GM19455 (cell line): ENCODE measurements at regions not wholly inside any gene's neighbourhood (a gene's known extent, or its start where the extent isn't known, plus 50 kb on each side); places are given as distances from the start of the nearest gene placed in this dataset.
"Not testable (repeated sequence)": the region's sequence is repeated elsewhere in the genome, so short reads cannot be mapped to it uniquely, and the experiment has no call there.

Experiments used
- ATAC-seq: cut with Tn5 transposase; IDR thresholded peaks from one replicate; pipeline ENCODE4 v1.9.1; 2021; ENCODE audit not compliant: unreplicated experiment

DNA sequence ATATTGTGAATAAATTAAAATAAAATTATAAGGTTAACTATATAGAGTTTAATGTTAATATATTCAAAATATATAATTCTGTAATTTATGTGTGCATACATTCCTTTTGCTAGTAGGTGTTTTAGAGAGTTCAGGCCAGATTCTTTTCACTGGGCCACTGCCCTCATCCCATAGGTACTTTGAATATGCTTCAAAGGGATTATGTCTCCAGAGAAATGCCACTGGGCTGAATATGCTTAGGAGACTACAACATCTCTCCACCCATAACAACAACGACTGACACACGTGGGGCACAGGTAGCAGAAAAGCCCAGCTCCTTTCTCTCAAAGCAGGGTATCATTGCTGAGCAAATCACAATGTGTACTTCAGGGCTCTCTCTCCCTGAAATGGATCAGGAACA is 290.9 kb upstream of the TACR3 start:
- ATAC-seq, result no peak

DNA sequence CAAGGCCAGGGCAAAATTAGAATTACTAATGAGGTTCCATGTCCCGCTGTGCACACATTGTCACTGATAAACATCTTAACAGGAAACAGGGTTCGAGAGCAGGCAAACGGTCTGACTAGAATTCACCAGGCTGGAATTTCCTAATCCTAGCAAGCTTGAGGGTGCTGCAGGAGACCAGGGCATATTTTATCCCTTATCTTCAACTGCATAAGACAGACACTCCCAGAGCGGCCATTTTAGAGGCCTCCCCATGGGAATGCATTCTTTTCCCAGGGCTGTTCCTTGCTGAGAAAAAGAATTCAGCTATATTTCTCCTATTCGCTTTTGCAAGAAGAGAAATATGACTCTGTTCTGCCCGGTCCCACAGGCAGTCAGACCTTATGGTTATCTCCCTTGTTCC is 282.5 kb upstream of the TACR3 start:
- not testable (repeated sequence) for ATAC-seq

DNA sequence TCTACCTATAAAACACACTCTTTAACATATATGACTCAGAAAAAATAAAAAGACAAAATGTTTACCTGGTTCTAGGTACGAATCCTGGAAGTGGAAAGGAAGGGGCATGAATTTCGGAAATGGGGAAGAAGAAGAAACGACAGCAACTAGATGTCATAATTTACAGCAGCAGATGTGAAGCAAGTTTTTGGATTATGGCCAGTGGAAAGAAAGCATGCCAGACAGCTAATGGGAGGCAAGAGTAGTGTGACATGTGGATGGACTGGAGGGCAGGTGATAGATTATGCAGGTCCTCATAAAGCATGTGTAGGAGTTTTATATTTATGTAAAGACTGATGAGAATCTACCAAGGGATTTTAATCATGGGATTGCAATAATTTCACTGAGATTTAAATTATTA is 279.0 kb upstream of the TACR3 start:
- ATAC-seq, result no peak

DNA sequence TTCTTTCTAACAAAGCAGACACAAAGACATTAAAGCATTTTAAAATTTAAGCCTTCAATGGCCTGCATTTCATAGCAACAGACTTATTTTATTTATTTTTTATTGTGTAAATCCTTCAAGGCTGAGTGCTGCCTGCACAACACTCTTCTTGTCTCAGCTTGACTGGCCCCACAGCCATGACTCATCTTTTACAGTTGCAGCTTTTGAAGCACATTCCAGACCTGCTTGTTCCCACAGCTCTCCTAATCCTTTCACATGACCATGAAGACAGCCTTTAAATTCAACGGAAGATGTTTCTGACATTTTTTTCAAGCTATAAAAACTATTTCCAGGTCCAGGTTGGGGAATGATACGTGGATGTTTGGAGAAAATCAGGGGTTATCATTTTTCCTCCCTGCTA is 276.9 kb upstream of the TACR3 start:
- ATAC-seq, result no peak

DNA sequence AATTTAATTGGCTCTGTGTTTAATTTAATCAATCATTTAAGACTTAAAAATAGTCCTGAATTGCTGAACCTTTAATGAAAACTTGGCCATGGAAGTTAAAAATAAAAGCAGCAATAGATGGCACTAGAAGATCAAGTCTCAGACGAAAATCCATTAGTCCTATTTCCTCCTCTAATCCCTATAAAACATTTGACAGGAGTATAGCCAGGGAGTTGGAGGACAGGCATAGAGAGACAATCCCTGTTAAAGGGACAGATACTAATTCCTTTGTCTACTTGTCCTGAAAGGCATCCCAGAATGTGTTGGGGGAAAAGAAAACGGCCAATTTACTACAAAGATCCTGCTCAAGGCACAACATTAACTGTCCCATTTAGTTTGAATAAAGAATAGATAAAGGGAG is 276.3 kb upstream of the TACR3 start:
- ATAC-seq, result no peak

DNA sequence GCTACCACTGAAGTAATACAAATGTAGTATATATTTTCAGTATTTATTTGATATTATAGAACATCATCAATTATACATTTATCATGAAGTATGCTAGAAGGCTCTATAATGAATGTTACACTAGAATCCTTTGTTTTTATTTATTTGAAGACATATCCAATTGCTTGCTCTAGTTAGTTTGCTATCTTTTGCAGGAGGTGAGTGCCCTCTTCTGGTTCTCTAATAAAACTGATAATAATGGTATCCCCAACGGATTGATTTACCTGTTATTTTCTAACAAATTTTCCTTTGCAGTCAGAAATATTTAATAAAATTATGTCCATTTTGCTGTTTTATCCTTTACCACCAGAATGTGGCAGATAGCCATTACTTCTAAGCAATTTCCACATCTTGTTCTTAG is 274.3 kb upstream of the TACR3 start:
- ATAC-seq, result no peak

DNA sequence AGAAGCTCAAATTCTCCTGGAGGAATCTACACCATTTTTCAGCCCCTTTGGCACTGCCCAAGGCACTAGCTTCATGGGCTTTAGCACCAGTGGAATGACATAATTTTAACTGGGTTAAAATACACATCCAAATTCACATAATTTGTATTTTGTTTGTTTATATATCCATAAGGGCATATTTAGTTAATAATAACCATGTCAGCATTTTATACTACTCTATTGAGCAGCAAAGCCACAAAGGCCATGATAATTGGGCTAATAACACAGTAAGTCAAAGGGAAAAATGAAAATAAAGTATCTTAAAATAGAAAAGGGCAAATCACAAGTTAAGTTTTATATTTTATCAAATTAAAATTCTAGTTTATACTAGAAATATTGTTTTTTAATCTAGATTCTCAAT is 262.7 kb upstream of the TACR3 start:
- ATAC-seq, result no peak

DNA sequence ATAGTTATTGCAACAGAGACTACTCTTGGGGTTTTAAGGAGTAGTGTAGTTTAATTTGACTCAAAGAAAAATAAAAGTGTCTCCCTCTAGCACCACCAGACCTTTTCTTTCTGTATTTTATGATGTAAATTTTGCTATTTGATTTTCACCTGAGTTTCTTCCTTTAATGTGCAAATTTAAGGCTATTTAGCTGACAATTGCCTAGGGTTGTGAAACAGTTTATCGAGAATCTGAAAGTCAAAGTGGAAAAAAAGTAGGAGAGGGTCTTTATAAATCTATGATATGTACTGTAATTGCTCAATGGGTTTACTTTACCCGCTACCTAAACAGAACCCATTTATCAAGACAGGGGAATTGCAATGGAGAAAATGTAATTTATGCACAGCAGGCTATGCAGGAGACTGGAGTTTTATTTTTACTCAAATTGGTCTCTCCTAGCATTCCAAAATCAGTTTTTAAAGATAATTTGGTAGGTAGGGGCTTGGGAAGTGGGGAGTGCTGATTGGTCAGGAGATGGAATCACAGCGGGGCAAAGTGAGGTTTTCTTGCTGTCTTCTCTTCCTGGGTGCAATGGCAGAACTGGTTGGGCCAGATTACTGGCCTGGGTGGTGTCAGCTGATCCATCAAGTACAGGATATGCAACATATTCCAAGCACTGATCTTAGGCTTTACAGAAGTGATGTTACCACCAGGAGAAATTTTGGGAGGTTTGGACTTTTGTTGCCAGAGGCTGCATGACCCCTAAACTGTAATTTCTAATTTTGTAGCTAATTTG is 228.6 kb upstream of the TACR3 start:
- ATAC-seq, result no peak

DNA sequence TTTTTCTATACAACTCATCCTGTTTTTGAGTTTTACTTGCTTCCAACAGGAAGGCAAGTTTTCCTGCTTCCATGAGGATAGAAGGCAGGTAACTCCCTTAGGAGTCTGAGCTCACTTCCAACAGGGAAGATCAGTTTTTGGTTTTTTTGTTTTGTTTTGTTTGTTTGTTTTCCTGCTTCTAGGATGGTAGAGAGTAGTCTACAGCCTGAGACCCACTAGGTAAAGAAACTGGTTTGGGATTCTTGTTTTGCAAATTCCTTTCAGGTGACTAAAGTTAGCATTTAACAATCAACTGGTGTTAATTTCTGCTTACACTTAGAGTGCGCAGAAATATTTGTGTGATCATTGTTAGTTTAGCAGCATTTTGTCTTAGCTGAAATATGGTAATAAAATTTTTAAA is 227.8 kb upstream of the TACR3 start:
- no peak for ATAC-seq

DNA sequence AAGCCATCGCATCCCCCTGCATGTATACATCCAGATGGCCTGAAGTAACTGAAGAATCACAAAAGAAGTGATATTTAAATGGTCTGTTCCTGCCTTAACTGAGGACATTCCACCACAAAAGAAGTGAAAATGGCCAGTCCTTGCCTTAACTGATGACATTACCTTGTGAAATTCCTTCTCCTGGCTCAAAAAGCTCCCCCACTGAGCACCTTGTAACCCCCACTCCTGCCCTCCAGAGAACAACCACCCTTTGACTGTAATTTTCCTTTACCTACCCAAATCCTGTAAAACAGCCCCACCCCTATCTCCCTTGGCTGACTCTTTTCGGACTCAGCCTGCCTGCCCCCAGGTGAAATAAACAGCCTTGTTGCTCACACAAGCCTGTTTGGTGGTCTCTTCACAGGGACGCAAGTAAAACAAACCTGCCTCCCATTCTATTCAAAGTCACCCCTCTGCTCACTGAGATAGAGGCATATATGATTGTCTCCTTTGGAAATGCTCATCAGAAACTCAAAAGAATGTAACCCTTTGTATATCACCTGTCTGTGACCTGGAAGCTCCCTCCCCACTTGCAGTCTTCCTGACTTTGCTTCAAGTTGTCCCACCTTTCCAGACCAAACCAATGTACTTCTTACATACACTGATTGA is 227.0 kb upstream of the TACR3 start:
- not testable (repeated sequence) for ATAC-seq

DNA sequence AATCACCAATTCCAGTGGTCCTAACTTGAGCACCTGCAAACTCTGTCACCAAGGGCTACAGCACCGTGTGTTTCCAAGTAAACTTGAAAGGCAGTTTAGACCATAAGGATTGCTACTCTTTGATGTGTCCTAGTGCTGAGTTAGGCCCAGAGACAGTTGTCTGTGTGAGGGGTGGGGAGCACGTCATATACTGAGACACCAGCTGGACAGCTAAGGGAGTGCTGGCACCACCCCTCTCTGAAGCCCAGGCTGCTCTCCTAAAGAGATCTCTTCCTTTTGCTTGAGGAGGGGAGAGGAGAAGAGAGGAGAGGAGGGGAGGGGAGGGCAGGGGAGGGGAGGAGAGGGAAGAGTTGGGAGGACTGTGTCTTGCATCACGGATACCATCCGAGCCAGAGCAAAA is 218.7 kb upstream of the TACR3 start:
- no peak for ATAC-seq

DNA sequence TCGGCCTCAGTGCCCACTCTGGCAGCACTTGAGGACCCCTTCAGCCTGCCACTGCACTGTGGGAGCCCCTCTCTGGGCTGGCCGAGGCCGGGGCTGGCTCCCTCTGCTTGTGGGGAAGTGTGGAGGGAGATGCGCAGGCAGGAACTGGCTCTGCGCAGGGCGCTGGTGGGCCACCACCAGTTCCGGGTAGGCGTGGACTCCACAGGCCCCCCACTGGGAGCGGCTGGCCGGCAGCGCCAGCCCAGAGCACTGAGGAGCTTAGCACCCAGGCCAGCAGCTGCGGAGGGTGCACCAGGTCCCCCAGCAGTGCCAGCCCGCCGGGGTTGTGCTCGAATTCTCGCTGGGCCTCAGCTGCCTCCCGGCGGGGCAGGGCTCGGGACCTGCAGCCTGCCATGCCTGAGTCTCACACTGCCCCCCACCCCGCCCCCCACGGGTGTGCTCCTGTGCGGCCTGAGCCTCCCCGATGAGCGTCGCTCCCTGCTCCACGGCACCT is 216.9 kb upstream of the TACR3 start:
- ATAC-seq, result no peak

DNA sequence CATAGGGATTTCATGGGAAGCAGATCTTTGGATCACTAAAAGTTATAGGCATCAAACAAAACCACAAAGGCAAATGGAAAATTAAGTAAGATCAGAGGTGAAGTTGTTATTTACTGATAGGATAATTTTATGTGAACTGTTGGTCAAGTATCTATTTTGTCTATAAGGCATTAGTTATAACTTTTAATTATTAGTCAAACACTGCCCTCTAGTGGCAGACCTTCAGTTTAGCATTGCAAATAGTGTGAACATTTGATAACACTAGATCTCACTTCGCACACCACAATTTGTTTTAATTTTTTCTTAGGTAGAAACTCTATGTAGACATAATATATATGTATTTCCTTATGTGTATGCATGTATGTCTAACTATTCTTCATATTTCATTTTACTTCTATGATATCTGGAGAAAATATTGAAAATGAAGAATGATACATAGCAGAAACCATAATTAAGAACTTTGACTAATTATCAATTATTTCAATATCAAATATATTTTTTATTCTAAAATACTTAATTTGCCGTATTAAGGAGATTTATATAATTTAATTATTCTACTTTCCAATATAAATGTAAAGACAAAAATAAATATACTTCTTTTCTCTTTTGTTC is 214.5 kb upstream of the TACR3 start:
- peak; percentile 88 for ATAC-seq

DNA sequence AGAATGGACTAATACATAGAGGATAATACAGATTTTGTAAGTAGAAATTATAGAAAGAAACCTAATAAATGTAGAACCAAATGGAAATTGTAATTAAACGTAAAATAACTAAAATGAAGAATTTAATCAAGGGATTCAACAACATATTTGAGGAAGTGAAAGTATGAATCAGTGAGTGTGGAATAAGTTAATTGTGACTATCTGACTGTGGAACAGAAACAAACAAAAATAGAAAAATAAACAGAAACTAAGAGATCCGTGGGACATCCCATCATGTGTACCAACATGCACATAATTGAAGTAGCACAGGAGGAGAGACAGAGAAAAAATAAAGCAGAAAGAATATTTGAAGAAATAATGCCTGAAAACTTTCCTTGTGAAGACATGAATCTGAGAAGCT is 208.6 kb upstream of the TACR3 start:
- ATAC-seq, result no peak

DNA sequence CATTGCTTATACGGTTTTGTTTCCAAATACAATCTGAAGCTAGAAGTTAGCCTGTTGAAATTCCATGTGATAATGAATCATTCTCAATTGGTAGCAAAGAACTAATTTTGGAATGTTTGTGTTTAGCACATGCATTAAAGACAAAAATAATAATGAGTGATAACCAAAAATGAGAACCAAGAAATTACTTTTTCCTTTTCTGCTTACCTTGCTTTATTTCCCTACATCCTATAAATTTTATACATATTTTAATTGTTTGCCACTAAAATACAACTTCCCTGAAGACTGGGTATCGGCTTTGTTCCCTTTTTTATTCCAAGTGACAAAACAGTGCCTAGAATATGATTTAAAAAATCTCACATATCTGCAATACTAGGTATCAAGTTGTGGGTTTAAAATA is 203.8 kb upstream of the TACR3 start:
- no peak for ATAC-seq

DNA sequence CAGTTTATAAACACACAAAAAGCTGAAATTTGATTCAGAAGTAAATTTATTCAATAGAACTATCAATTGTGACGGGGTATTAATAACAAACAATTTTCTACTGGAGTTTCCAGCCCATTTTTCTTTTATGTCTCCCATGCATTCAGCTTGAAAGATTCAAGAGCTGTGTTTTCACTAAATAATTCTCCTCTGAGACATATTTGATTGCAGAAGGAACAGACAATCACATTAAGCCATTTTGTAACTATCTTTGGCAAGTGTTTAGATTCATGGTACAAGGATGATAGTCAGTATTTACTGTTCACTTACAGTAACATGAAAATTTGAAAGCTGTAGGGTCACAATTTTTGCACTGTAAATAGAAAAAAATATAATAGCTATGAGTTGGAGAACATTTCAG is 198.4 kb upstream of the TACR3 start:
- ATAC-seq, result no peak

DNA sequence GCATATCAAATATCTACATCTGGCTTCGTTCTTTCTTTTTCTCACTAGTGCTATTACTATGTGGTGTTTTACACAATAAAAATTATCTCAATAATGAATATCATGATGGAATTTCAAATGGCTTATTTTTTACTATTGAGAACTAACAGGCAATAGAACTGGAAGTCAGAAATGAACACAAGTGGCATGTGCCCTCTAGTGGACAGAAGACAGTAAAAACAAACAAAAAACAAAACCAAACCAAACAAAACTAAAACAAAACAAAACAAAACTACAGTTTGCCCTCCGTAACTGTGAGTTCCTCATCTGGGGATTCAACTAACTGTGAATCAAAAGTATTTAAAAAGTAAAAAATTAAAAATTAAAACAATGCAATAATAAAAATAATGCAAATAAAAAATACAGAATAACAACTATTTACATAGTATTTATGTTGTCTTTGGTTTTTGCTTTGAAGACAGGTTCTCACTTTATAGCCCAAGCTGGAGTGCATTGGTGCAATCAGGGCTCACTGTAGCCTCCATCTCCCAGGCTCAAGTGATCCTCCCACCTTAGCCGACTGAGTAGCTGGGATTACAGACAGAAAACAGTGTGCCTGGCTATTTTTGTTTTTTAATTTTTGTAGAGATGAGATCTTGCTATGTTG is 195.6 kb upstream of the TACR3 start:
- peak; percentile 96 for ATAC-seq

DNA sequence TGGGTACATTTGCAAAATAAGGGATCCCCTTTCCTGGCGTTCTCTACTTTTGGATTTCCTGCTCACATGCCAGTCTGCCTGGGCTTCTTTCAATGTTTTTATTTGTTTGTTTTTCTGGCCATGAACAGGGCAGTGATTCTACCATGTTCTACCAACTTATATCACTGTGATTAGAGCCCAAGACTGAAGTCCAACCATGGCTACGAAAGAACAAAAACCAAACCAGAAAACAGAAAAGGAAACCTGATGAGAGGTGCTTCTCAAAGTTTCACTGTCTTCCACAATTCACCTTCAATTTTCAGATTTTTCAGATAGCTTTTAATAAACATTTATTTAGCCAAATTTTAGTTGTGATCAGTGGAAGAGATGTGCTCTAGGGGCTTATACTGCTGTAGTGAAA is 187.6 kb upstream of the TACR3 start:
- no peak for ATAC-seq

DNA sequence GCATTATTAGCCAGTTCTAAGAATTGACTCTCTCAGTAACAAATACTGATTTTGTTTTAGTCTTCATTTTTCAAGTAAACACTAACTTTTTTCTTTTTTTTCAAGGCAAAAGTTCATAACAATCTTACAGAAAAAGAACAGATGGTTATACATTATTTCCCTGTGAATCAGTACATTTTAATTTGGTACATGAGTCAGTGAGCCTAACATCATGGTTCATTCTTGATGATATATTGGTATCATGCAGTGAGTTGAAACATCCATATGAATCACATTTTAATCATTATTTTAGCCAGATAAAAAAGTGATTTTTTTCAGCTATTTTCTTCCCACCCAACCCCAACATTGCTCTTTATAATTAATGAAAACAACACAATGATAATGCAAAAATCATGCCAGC is 184.3 kb upstream of the TACR3 start:
- ATAC-seq, result no peak

DNA sequence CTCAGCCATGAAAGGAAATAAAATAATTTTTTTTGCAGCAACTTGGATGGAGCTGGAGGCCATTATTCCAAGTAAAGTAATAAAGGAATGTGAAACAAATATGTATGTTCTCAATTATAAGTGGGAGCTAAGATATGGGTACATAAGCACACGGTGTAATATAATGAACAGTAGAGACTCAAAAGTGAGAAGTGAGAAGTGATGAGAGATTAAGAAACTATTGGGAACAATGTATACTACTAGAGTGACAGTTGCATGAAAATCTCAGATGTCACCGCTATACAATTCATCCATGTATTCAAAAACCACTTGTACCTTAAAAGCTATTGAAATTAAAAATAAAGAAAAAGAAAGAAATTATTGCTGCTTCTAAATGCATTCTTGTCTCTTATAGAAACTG is 182.9 kb upstream of the TACR3 start:
- ATAC-seq, result no peak

DNA sequence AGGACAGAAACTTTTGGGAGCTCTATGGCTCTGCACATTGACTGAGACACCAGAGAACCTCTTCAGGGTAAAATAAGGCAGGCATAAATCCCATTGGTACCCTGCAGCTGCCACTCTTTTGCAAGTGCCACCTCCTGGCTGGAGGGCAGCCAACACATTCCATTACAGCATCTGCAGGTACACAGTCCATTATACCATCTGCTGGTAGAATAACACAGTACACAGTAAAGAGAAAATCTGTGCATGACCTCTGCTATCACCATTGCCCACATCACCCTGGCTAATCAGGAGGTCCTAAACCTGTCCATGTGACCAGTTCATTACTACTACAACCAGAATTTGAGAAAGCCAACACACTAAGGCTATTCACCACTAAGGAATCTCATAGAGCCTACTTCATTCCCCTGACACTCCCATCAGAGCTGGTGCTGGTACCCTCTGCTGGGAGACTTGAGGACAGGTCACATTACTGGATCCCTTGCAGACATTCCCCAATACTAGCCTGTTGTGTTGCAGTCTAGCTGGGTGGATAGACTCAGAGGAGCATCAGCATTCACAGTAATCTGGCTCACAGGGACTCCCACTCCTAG is 176.2 kb upstream of the TACR3 start:
- no peak for ATAC-seq
